ENCODE measurements at regions not wholly inside any gene's neighbourhood (a gene's known extent, or its start where the extent isn't known, plus 50 kb on each side); places are given as distances from the start of the nearest gene placed in this dataset.

DNA sequence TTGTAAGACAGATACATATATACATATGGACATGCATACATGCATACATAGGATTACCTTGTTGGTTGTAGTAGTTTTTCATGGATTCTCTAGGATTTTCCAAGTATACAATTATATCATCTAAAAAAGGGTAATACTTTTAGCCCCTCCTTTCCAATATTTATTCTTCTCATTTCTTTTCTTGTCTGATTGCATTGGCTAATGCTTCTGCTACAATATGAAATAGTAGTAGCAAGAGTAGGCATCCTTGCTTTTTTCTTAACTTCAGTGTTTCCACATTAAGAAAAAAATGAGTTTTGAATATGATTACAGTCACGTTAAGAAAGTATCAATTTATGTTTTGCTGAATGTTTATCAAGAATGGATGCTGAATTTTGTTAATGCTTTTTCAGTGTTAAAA is 58.0 kb downstream of the RBFOX3 start:
- no peak for TF ChIP-seq GATA3 (IDR thresholded peaks at IDR 0.05; ENCODE audit: low read depth, low read length)
- no peak for TF ChIP-seq GATA2 (IDR thresholded peaks at IDR 0.05; ENCODE audit: low read depth, low read length)

Measured in SH-SY5Y (cell line).